Right lobe of liver (tissue), 4 donors: ENCODE measurements at regions not wholly inside any gene's neighbourhood (a gene's known extent, or its start where the extent isn't known, plus 50 kb on each side); places are given as distances from the start of the nearest gene placed in this dataset.
"Not testable (repeated sequence)": the region's sequence is repeated elsewhere in the genome, so short reads cannot be mapped to it uniquely, and the experiment has no call there.

Experiments used
- POLR2A ChIP-seq: fragments of 450-650 bp; IDR thresholded peaks from one replicate; pipeline ENCODE4 v1.6.1; 2017; ENCODE audit warnings: antibody characterized with exemption, mild to moderate bottlenecking
- TF ChIP-seq, protein P1 (sequence below), 4 donors: fragments of 200-600 bp in 3 of 4; fragments of 450-650 bp in 1 of 4; IDR thresholded peaks; one replicate each; pipeline versions ENCODE4 v1.5.1 to v1.8.0; 2016 to 2022; ENCODE audit warnings: antibody characterized with exemption in 4 of 4, mild to moderate bottlenecking in 2 of 4
- donor health status: DM: no; HTN: no; CAD: no.
- donor health status: DM: no; HTN: no; CAD: no.
- donor health status: DM: no; HTN: yes; CAD: no.

DNA sequence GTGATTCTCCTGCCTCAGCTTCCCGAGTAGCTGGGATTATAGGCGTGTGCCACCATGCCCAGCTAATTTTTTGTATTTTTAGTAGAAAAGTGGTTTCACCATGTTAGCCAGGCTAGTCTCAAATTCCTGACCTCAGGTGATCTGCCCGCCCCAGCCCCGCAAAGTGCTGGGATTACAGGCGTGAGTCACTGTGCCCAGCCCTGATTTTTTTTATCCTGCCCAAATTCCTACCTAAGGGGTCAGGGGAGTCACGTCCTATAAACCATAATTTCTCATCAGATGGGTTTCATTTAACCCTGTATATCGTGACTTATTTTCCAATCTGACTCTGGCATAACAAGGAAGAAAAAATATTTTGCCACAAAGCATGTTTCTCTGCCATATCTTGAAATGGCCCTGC, 300.7 kb upstream of the MAGEB16 start:
- TF ChIP-seq POLR2A, result not testable (repeated sequence)
- TF ChIP-seq, protein P1, sequence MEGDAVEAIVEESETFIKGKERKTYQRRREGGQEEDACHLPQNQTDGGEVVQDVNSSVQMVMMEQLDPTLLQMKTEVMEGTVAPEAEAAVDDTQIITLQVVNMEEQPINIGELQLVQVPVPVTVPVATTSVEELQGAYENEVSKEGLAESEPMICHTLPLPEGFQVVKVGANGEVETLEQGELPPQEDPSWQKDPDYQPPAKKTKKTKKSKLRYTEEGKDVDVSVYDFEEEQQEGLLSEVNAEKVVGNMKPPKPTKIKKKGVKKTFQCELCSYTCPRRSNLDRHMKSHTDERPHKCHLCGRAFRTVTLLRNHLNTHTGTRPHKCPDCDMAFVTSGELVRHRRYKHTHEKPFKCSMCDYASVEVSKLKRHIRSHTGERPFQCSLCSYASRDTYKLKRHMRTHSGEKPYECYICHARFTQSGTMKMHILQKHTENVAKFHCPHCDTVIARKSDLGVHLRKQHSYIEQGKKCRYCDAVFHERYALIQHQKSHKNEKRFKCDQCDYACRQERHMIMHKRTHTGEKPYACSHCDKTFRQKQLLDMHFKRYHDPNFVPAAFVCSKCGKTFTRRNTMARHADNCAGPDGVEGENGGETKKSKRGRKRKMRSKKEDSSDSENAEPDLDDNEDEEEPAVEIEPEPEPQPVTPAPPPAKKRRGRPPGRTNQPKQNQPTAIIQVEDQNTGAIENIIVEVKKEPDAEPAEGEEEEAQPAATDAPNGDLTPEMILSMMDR (IDR thresholded peaks at IDR 0.05), result not testable (repeated sequence)
